Left cardiac atrium (tissue), 4 donors: ENCODE measurements at regions not wholly inside any gene's neighbourhood (a gene's known extent, or its start where the extent isn't known, plus 50 kb on each side); places are given as distances from the start of the nearest gene placed in this dataset.
A peak's percentile ranks its signal among the peaks of the same experiment; 100 is the strongest.
"Not testable (repeated sequence)": the region's sequence is repeated elsewhere in the genome, so short reads cannot be mapped to it uniquely, and the experiment has no call there.

Experiments
- ATAC-seq, 2 donors: fragments of 200-7000 bp; cut with Tn5 transposase; one replicate each; pipeline ENCODE4 v1.9.1; 2020; ENCODE audit warnings: mild to moderate bottlenecking in 2 of 2, moderate library complexity in 2 of 2
- DNase-seq: peaks from one replicate; pipeline ENCODE4 v3.0.0-alpha.2; 2020
- intact Hi-C, 2 donors: fragments of 100-400 bp; cut with DNase I; formaldehyde crosslinking; loops; one replicate each; pipeline versions ENCODE4 v1.14.1 to v1.15.1; 2022 to 2023
- donor health status: DM: no; HTN: yes; CAD: no.
- donor health status: DM: no; HTN: yes; CAD: no; lungs with severe emphysema.
- donor health status: DM: yes; HTN: yes; CAD: no.
- donor health status: Dilated cardiomyopathy.

DNA sequence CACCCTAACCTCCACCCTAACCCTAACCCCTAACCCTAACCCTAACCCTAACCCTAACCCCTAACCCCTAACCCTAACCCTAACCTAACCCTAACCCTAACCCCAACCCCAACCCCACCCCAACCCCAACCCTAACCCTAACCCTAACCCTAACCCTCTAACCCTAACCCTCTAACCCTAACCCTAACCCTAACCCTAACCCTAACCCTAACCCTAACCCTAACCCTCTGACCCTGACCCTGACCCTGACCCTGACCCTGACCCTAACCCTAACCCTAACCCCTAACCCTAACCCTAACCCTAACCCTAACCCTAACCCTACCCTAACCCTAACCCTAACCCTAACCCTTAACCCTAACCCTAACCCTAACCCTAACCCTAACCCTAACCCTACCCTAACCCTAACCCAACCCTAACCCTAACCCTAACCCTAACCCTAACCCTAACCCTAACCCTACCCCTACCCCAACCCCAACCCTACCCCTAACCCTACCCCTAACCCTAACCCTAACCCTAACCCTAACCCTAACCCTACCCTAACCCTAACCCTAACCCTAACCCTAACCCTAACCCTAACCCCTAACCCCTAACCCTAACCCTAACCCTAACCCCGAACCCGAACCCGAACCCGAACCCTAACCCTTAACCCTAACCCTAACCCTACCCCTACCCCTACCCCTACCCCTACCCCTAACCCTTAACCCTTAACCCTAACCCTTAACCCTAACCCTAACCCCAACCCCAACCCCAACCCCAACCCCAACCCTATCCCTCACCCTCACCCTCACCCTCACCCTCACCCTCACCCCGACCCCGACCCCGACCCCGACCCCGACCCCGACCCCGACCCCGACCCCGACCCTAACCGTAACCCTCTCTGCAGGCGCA is 186.2 kb upstream of the CHL1 start:
- intact Hi-C loops, ATAC-seq, DNase-seq: not testable (repeated sequence)

DNA sequence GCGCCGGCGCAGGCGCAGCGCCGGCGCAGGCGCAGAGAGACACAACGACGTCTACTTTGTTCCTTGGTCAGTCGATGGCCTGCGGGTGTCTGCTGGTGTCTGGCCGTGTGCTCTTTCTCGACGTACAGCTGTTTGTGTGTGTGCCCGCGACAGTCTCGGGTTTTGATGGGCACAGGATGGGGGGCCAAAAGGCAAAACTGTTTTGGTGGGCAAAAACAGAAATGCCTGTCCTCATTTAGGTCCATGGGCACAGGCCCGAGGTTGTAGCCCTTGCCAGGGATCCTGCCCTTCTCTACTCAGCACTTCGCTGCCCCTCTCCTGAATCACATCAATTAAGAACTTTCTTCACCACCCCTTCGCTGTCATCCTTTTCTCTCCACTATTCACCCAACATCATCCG is 184.8 kb upstream of the CHL1 start:
- ATAC-seq (peak; percentile 47 to 67), DNase-seq (peak; percentile 22)
- intact Hi-C loops, result no loop called here

DNA sequence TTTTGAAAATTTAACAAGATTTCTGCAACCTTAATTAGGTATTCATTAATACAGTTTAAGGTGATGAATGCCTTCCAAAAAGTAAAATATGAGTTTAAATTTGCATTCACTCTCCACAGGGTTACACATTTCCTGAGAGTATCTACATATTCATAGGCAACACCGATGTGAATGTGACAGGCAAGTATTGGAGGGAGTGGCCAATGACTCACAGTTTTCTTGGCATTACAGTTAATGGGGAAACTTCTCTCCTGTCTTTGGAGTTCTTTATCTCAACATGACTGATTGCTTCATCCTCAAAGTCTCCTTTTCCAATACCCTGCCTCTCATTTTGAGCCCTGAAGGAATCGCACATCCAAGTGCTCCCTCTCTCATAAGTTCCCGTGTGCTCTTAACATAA is 181.9 kb upstream of the CHL1 start:
- DNase-seq (no peak), ATAC-seq (peak in 1 of 2 donors; percentile 55)
- intact Hi-C loops, result no loop called here

DNA sequence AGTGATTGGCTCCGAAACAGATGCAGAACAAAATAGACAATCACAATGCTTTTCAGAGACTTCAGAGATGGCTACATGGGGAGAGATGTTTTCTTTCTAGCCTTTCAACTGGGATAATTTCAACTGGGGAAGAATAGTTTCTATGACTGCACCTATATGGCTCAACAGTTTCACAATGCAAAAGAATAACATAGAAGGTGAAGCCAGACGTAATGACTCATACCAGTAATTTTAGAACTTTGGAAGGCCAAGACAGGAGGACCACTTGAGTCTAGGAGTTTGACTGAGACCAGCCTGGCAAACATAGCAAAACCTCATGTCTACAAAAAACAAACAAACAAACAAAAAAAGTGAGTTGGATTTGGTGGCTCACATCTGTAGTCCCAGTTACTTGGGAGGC is 180.2 kb upstream of the CHL1 start:
- ATAC-seq (no peak), DNase-seq (no peak)
- intact Hi-C loops, result no loop called here

DNA sequence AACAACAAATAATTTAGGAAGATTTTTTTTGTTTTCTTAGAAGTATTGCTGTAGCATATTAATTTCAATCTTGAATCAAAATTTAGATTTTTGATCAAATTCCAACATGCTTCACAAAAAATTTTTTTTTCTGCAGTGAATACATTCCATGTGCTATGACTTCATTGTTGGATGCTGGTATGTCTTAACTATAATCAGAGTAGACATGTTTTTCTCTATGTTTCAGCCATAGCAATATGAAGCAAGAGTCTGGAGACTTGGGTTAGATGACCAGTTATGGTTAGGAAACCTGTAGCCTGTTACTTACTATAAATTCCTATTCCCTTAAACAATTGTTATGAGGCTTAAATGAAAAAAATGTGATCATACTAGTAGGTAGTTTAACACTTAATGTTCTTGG is 176.1 kb upstream of the CHL1 start:
- no peak for ATAC-seq
- intact Hi-C loops, result no loop called here
- no peak for DNase-seq

DNA sequence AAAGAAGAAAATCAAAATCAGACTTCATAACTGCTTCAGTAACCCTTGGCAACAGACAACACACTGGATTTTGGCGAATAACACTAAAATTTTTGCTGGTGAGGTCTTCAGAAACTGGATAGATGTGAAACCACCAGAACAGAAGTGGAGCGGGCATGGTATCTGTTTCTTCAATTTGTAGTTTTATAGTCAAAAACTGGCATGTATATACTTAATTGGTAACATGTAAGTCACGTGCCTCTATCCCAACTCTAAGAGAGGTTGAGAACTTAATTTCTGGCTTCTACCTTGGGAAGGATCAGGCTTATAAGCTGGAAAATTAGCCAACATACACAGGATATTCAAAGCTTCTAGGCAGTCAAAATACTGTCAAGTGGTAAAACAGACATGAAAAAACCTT is 172.6 kb upstream of the CHL1 start:
- DNase-seq, result no peak
- ATAC-seq, result no peak
- intact Hi-C loops, result no loop called here

DNA sequence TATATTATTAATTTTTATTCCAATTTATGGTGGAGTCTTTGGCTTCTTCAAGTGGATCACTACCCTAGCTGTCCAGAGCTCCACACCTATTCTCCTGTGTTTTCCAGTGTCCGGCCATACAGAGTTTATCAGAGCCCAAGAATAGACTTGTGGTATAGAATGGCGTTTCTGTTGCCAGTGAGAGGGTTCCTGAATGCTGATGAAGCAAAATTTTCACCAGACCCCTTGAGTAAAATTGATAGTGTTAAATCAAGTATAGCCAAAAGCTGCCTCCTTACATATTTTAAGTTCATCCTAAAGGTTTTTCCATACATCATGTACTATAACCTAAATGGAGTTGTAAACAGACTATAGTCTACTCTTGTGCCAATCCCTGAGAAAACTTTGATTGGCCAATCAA is 171.5 kb upstream of the CHL1 start:
- intact Hi-C loops, result no loop called here
- no peak for ATAC-seq
- DNase-seq, result no peak

DNA sequence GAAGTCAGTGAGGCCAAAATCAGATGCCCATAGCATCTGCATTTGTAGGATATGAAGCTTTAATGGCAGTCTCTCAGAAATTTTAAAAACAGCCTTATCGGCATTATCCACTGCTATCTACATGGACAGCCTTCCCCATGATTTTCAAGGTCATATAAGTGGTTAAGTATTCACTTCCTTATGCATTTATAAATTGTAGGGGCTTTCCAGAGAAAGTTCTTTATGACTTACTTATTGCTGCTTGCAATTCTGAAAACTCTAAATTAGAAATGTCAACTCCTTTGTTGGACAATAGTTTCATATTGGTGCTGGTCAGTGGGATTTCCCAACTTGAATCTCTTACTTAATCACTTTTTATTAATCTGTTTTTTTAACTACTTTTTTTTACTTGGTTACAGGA is 160.6 kb upstream of the CHL1 start:
- ATAC-seq, intact Hi-C loops, DNase-seq: not testable (repeated sequence)

DNA sequence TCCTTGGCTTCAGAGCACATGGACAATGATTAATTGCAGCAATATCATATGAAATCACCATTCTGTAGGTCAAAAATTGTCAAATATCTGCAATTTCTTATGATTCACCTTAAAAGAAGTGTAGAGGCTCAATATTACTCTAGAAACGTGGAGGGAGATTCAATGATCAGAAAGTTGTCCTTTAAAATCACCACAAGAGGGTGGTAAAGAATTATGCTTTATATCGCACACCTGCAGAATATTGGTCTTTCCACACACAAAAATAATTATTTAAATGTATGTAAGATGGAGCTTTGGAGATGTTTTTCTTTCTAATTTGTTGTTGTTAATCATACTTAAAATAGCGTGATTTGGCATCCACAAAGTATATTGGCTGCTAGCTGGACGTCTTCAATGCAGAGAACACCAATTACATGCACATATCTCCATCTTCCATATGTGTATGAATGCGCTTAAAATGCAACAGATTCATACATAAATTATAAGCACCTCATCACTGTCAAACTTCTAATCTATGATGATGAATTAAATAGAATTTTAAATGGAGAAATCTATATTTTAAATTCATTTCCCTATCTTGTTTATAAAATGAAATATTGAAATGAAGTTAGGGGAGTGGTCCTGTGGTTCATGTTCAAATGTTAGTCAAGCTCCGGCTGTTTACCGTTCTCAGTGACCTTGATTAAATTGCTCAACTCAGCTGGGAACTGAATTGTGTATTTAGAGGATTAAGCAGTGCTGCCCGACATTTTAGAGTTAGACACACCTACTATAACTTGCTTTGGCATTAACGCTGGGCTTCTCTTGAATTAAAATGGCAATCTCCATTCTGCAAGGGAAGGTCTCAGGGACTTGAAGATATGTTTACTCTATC is 153.5 kb upstream of the CHL1 start:
- intact Hi-C loops, ATAC-seq, DNase-seq: not testable (repeated sequence)

DNA sequence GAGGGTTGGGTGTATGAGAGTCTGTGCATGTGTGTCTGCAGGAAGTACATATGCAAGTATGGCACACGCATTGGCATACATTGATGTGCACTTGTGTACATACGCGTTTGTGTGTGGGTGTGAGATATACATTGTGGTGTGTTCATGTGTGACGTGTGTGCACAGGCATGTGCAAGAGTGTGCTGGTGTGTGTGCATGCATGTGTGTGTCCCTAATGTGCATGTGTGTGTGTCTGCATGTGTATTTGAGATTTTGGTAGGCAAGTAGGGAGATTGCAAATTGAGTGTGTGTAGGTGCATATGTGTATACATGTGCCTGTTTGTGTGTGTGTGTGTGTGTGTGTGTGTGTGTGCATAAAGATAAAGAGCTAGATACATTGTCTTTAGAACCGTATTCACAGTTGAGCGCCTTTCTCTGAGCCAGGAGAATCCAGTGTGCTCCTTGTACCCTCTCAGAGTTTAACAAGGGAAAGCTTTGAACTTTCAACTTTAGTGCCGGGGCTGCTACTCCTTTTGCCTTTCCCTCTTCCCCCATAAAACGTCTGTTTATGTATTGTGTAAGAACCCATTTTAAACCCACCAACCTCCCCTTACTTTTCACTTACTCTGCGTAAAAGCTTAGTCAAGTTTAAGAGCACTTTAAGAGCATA is 152.4 kb upstream of the CHL1 start:
- ATAC-seq (no peak), DNase-seq (no peak)
- intact Hi-C loops, result no loop called here

DNA sequence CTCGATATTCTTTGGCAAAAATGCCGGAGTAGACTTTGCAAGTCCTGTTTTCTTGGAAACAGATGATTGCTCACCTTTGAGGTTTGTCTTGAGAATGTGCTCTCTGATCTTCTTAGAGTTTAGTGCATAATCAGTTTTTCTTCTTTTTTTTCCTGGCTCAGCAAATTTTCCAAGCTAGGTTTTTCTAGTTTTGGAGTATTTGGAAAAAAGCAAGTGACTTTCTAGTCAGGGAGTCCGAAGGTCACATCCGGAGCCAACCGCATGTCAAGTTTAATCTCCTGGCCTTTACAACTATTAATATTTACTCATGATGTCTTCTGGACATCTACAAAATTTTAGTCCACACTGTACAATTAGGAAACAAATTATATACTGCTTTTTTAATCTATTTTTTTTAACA is 151.6 kb upstream of the CHL1 start:
- intact Hi-C loops, DNase-seq, ATAC-seq: not testable (repeated sequence)

DNA sequence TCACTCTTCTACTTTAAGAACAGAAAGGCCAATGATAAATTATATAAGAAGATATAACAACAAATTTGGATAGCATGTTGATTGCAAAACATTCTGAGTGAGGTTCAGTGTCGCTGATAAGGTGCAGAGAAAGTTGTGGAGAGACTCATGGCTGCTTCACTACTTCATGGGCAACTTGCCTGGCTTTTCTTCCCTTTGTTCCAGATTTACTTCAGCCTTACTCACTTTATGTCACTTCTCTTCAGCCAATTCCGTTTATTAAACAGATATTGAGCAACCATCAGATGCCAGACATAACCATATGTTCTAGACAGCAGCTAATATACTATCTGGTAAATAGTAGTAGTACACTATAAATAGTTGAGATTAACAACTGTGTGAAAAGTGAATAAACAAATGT is 150.0 kb upstream of the CHL1 start:
- ATAC-seq (no peak), DNase-seq (no peak)
- intact Hi-C loops, result no loop called here

DNA sequence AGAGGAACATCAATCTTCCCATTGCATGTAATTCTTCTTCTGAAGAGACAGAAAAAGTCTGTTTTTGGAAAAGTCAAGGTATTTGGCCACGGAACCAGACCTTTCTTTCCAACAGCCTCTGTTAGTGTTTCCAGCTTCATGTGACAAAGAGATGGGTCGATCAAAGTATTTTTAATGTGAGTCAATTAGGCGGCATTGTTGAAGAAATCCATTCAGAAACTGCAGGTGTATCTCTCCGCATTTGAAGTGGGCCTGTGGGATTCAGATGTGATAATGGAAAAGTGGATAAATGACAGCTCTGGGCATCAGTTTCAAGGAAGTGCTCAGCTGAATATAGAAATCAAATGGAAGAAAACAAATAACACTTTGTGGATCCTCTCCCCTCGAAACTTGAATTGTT is 143.1 kb upstream of the CHL1 start:
- intact Hi-C loops, DNase-seq, ATAC-seq: not testable (repeated sequence)

DNA sequence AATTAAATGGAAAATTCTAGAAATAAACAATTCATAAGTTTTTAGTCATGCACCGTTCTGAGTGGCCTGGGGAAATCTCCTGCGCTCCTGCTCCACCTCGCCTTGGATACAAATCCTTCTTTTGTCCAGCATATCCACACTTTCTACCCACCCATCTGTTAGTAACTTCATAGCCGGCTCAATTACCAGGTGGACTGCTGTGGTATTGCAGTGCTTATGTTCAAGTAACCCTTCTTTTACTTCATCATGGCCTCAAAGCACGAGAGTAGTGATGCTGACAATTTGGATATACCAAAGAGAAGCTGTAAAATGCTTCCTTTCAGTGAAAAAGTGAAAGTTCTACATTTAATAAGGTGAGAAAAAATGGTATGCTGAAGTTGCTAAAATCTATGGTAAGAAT is 142.3 kb upstream of the CHL1 start:
- no peak for ATAC-seq
- intact Hi-C loops, result no loop called here
- no peak for DNase-seq

DNA sequence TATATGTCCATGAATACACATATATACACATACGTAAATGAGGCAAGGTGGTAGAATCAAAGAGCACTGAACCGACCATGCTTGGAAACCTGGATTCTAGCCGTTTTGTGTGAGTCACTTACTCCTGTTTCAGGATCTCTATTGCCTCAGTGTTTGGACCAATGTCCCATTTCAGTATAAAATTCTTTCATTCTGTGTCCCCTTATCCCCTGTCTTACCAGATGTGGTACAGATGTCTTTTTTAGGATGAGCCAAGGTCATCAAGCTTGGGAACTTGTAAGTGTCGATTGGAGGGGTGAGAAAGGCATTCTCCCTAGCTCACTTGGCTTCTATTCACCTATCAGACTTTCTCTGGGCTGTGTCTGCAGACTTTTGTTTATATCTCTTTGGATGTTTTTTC is 139.9 kb upstream of the CHL1 start:
- DNase-seq (no peak), ATAC-seq (no peak)
- intact Hi-C loops, result no loop called here

DNA sequence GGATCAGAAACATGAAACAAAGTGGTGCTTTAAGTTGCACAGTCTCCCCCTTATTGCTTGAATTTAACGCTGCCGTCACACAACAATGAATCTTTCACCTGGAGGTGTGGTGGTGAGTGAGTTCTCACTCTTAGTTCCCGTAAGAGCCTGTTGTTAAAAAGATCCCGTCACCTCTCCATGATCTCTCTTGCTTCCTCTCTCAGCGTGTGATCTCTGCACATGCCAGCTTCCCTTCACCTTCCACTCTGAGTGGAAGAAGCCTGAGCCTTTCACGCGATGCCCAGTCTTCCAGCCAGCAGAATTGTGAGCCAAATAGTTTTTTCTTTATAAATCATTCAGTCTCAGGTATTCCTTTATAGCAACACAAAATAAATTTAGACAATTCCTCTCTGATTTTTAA is 136.7 kb upstream of the CHL1 start:
- intact Hi-C loops, result no loop called here
- ATAC-seq (no peak), DNase-seq (no peak)

DNA sequence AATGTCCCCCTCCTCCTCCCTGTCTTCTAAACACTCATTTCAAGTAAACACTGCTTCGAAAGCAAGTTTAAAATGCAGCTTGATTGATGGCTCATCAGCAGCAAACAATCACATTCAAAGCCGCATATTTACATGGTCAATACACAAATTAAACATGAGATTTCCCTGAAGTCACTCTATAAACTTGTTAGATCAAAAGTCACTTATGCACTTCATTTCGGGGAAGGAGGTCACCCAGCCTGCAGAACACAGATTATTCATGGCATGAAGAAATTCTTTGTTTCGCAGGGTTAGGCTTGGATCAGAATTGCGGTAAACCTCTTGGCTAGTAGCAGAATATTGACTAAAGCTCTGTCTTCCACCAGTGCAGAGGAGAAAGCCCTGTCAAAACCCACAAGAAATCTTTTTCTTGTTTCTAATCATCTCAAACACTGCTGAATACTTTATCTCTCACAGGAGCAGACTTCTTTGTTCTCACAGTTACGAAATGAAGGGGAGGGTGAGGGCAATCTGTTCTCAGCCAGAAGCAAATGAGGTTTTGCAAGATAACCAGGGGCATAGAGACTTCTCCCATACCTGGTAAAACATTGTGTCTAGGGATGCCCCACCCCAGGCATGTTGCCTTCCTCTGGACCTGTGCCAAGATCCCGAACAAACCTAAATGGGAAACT is 133.3 kb upstream of the CHL1 start:
- intact Hi-C loops, result no loop called here
- DNase-seq (no peak), ATAC-seq (peak; percentile 34 to 44)

DNA sequence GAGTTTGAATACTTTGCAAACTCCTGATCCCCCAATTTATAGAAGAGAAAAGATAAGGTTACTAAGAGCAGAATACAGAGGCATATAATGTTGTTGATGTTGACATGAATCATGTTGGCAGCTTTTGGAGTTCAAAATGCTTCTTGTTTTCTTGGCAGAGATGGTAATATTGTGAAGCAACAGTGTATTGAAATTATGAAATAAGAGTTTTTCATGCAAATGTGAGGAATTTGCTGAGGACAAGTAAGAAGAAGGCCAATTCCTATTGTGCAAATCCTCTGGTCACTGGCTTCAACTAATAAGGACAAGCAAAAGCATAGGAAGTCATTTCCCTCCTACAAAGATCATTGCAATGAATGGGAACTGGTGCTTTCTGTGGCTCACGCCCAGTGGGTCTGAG is 126.9 kb upstream of the CHL1 start:
- no peak for DNase-seq
- ATAC-seq, result peak; percentile 64 to 67
- intact Hi-C loops, result no loop called here

DNA sequence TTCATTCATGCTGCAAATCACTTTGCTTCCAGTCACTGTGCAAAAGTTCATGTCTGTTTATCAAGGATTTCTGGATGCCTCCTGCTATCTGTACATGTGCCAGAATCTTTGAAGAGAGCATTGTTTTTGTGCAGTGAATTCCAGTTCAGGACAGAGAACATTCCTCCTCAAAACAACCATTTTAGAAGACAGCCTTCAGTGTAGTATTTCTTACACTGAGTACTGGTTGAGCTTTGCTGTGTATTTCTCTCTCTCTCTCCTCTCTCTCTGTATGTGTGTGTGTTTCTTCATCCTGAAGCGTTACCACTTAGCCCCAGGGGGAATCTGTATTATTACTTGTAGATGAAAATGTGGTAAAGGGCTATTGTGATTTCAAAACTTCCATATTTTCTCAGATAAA is 123.8 kb upstream of the CHL1 start:
- peak; percentile 53 to 60 for ATAC-seq
- no peak for DNase-seq
- intact Hi-C loops, result no loop called here
